Activated naive CD4-positive, alpha-beta T cell treated with anti-CD3 and anti-CD28 coated beads, Interleukin-2, amount 50 U/mL, for 72 hours (primary cell): ENCODE measurements at regions not wholly inside any gene's neighbourhood (a gene's known extent, or its start where the extent isn't known, plus 50 kb on each side); places are given as distances from the start of the nearest gene placed in this dataset.

Source experiments
- ATAC-seq, 2 donors: fragments of 150-1000 bp; cut with Tn5 transposase; 2 replicates each; pipeline ENCODE4 v1.10.0; 2021; ENCODE audit warnings: mild to moderate bottlenecking in 2 of 2, moderate library complexity in 2 of 2
- DNase-seq, 2 donors: peaks; one replicate each; pipeline ENCODE4 v3.0.0; 2021 to 2022; ENCODE audit warnings: low spot score in 2 of 2
- H3K27ac Mint-ChIP-seq, 2 donors: one replicate each; pipeline ENCODE4 v1.8.0; 2022; ENCODE audit warnings: mild to moderate bottlenecking in 2 of 2, mixed read lengths in 2 of 2
- H3K36me3 Mint-ChIP-seq, 2 donors: one replicate each; pipeline ENCODE4 v1.8.0; 2022; ENCODE audit warnings: mixed read lengths in 2 of 2
- H3K9me3 Mint-ChIP-seq, 2 donors: one replicate each; pipeline ENCODE4 v1.8.0; 2022; ENCODE audit warnings: mixed read lengths in 2 of 2

- H3K9me3 Mint-ChIP-seq: no peaks in the 10 kb centered on the region
- ATAC-seq: no peak
These were observed 105.8 kb upstream of the MYCN start for GRCh38 chr2:15834381-15835031.

GRCh38 chr2:15835991-15836688, 104.2 kb upstream of the MYCN start:
- H3K36me3 Mint-ChIP-seq: no peaks in the 10 kb centered on the region
- H3K27ac Mint-ChIP-seq: no peak overlapping the region
- no peak for DNase-seq
- ATAC-seq: no peak
- H3K9me3 Mint-ChIP-seq: no peaks in the 10 kb centered on the region

More at GRCh38 chr2:15834381-15835031, 105.8 kb upstream of the MYCN start:
- no peak for DNase-seq
- no peaks in the 10 kb centered on the region for H3K36me3 Mint-ChIP-seq
- H3K27ac Mint-ChIP-seq: peak overlapping the region in 1 of 2 donors; percentile 20

GRCh38 chr2:15836689-15837610, 103.4 kb upstream of the MYCN start:
- H3K9me3 Mint-ChIP-seq: no peaks in the 10 kb centered on the region
- ATAC-seq (no peak), DNase-seq (no peak)

GRCh38 chr2:15838481-15839090, 101.8 kb upstream of the MYCN start:
- no peaks in the 10 kb centered on the region for H3K9me3 Mint-ChIP-seq
- DNase-seq (no peak), ATAC-seq (no peak)
- no peak overlapping the region for H3K27ac Mint-ChIP-seq
- no peaks in the 10 kb centered on the region for H3K36me3 Mint-ChIP-seq

More at GRCh38 chr2:15836689-15837610, 103.4 kb upstream of the MYCN start:
- no peaks in the 10 kb centered on the region for H3K36me3 Mint-ChIP-seq
- no peak overlapping the region for H3K27ac Mint-ChIP-seq

GRCh38 chr2:15839426-15840124, 100.8 kb upstream of the MYCN start:
- Mint-ChIP-seq H3K27ac (no peak overlapping the region), H3K36me3 (no peaks in the 10 kb centered on the region), H3K9me3 (no peaks in the 10 kb centered on the region)
- ATAC-seq: no peak
- no peak for DNase-seq

GRCh38 chr2:15840148-15840547, 100.2 kb upstream of the MYCN start:
- Mint-ChIP-seq H3K27ac (no peak overlapping the region), H3K36me3 (no peaks in the 10 kb centered on the region), H3K9me3 (no peaks in the 10 kb centered on the region)
- DNase-seq (no peak), ATAC-seq (no peak)

GRCh38 chr2:15840969-15841368, 99.4 kb upstream of the MYCN start:
- Mint-ChIP-seq H3K27ac (no peak overlapping the region), H3K9me3 (no peaks in the 10 kb centered on the region), H3K36me3 (no peaks in the 10 kb centered on the region)
- ATAC-seq (no peak), DNase-seq (no peak)

GRCh38 chr2:15841776-15842560, 98.4 kb upstream of the MYCN start:
- DNase-seq (no peak), ATAC-seq (no peak)
- Mint-ChIP-seq H3K27ac (no peak overlapping the region), H3K36me3 (no peaks in the 10 kb centered on the region), H3K9me3 (peaks cover 0 to under 1% of the 10 kb centered on the region in 2 donors)

- ATAC-seq (no peak), DNase-seq (no peak)
- Mint-ChIP-seq H3K9me3 (peaks cover 0 to 4% of the 10 kb centered on the region in 2 donors), H3K27ac (peak overlapping the region in 1 of 2 donors; percentile 87), H3K36me3 (no peaks in the 10 kb centered on the region)
These were observed 97.3 kb upstream of the MYCN start for GRCh38 chr2:15842758-15843666.

- peaks cover 0 to 4% of the 10 kb centered on the region in 2 donors for H3K9me3 Mint-ChIP-seq
- no peak for DNase-seq
- ATAC-seq: no peak
- H3K36me3 Mint-ChIP-seq: no peaks in the 10 kb centered on the region
- no peak overlapping the region for H3K27ac Mint-ChIP-seq
These were observed 96.0 kb upstream of the MYCN start for GRCh38 chr2:15844211-15844801.

GRCh38 chr2:15845294-15845693, 95.1 kb upstream of the MYCN start:
- no peak for DNase-seq
- Mint-ChIP-seq H3K36me3 (no peaks in the 10 kb centered on the region), H3K9me3 (peaks cover 0 to 4% of the 10 kb centered on the region in 2 donors), H3K27ac (no peak overlapping the region)
- ATAC-seq: no peak

GRCh38 chr2:15845737-15846405, 94.5 kb upstream of the MYCN start:
- Mint-ChIP-seq H3K27ac (no peak overlapping the region), H3K36me3 (no peaks in the 10 kb centered on the region), H3K9me3 (peaks cover 0 to 4% of the 10 kb centered on the region in 2 donors)
- DNase-seq: no peak
- no peak for ATAC-seq

GRCh38 chr2:15846626-15847025, 93.7 kb upstream of the MYCN start:
- Mint-ChIP-seq H3K27ac (no peak overlapping the region), H3K36me3 (no peaks in the 10 kb centered on the region), H3K9me3 (peaks cover 0 to 4% of the 10 kb centered on the region in 2 donors)
- ATAC-seq (no peak), DNase-seq (no peak)

- Mint-ChIP-seq H3K27ac (no peak overlapping the region), H3K36me3 (no peaks in the 10 kb centered on the region), H3K9me3 (peaks cover 0 to 4% of the 10 kb centered on the region in 2 donors)
- ATAC-seq (no peak), DNase-seq (no peak)
These were observed 89.8 kb upstream of the MYCN start for GRCh38 chr2:15850534-15850933.
